Adrenal gland (tissue), 9 donors: ENCODE measurements at regions not wholly inside any gene's neighbourhood (a gene's known extent, or its start where the extent isn't known, plus 50 kb on each side); places are given as distances from the start of the nearest gene placed in this dataset.

ENCODE experiments used
- DNase-seq, 7 donors: peaks; one replicate each; pipeline ENCODE4 v3.0.0-alpha.2; 2019 to 2020
- H3K27ac ChIP-seq, 5 donors: fragments of 200-600 bp; sonication (generic) in 4 of 5; 1 replicate in 3 of 5; 2 replicates in 2 of 5; pipeline versions ENCODE4 v1.5.1 to v1.8.0; 2016 to 2020; ENCODE audit warnings: mild to moderate bottlenecking in 1 of 5
- H3K27me3 ChIP-seq: fragments of 200-600 bp; 2 replicates; pipeline ENCODE4 v1.8.0; 2021
- H3K36me3 ChIP-seq, 2 donors: fragments of 200-600 bp; replicated peaks in 1 of 2; 1 replicate in 1 of 2; 2 replicates in 1 of 2; pipeline versions ENCODE4 v1.5.1 to v1.8.0; 2018 to 2022
- H3K4me1 ChIP-seq, 2 donors: fragments of 200-600 bp; replicated peaks in 1 of 2; 1 replicate in 1 of 2; 2 replicates in 1 of 2; pipeline versions ENCODE4 v1.5.1 to v1.8.0; 2018 to 2021
- H3K4me3 ChIP-seq, 4 donors: fragments of 200-600 bp; sonication (generic) in 3 of 4; one replicate each; pipeline ENCODE4 v1.5.1; 2016 to 2018
- H3K9me3 ChIP-seq, 3 donors: fragments of 200-600 bp; sonication (generic) in 1 of 3; replicated peaks in 1 of 3; 1 replicate in 2 of 3; 2 replicates in 1 of 3; pipeline versions ENCODE4 v1.5.1 to v1.8.0; 2016 to 2021
- CTCF ChIP-seq, 6 experiments: fragments of 450-650 bp in 4 of 6; fragments of 200-600 bp in 2 of 6; sonication (generic) in 1 of 6; IDR thresholded peaks; 1 replicate in 5 of 6; 2 replicates in 1 of 6; pipeline versions ENCODE4 v1.5.1 to v1.8.0; 2016 to 2021; ENCODE audit warnings: antibody characterized with exemption in 6 of 6, mild to moderate bottlenecking in 2 of 6, moderate library complexity in 1 of 6
- POLR2A ChIP-seq, 2 donors: fragments of 450-650 bp; IDR thresholded peaks; one replicate each; pipeline ENCODE4 v1.6.1; 2017; ENCODE audit warnings: antibody characterized with exemption in 2 of 2, mild to moderate bottlenecking in 2 of 2, moderate library complexity in 1 of 2
- WGBS, 4 donors: extraction: QIAGEN DNeasy Blood & Tissue Kit in 2 of 4; methylation state at CpG; one replicate each; pipeline versions ENCODE4 v1.1.5 to v1.1.7; 2013 to 2017; 5-methylcytosine and 5-hydroxymethylcytosine counted together
- intact Hi-C, 2 donors: fragments of 100-400 bp; cut with DNase I; formaldehyde crosslinking; loops; one replicate each; pipeline versions ENCODE4 v1.14.1 to v1.15.0; 2022 to 2023
- donor health status: healthy with polysubstance abuse.
- donor health status: Bipolar disorder and iron deficiency.
- donor health status: DM: yes; HTN: yes; CAD: no.
- donor health status: DM: no; HTN: no; CAD: no.
- donor health status: DM: no; HTN: no; CAD: no.

- intact Hi-C loops: no loop called here
- Histone ChIP-seq H3K4me1 (no peaks in the 10 kb centered on the region), H3K9me3 (no peaks in the 10 kb centered on the region), H3K27me3 (no peaks in the 10 kb centered on the region), H3K27ac (no peak overlapping the region), H3K4me3 (no peak overlapping the region), H3K36me3 (no peaks in the 10 kb centered on the region)
- WGBS, 4 donors: 66 to 85% (median 79%) methylated on average over 4 of the region's 4 CpGs
- TF ChIP-seq CTCF (IDR thresholded peaks at IDR 0.05) (no peak), POLR2A (IDR thresholded peaks at IDR 0.05) (no peak)
- no peak for DNase-seq
These were observed 101.5 kb upstream of the MARCKS start for GRCh38 chr6:113755449-113756289.

GRCh38 chr6:113756290-113756665, 100.9 kb upstream of the MARCKS start:
- Histone ChIP-seq H3K9me3 (no peaks in the 10 kb centered on the region), H3K4me1 (no peaks in the 10 kb centered on the region), H3K27ac (no peak overlapping the region), H3K27me3 (no peaks in the 10 kb centered on the region), H3K4me3 (no peak overlapping the region), H3K36me3 (no peaks in the 10 kb centered on the region)
- TF ChIP-seq POLR2A (IDR thresholded peaks at IDR 0.05) (no peak), CTCF (IDR thresholded peaks at IDR 0.05) (no peak)
- DNase-seq: no peak
- intact Hi-C loops: no loop called here
- 81 to 90% (median 87%) methylated on average over 2 of the region's 2 CpGs for WGBS, 4 donors

- Histone ChIP-seq H3K4me1 (no peaks in the 10 kb centered on the region), H3K27me3 (no peaks in the 10 kb centered on the region), H3K9me3 (no peaks in the 10 kb centered on the region), H3K4me3 (no peak overlapping the region), H3K27ac (no peak overlapping the region), H3K36me3 (no peaks in the 10 kb centered on the region)
- intact Hi-C loops: no loop called here
- no peak for TF ChIP-seq CTCF (IDR thresholded peaks at IDR 0.05)
- TF ChIP-seq POLR2A (IDR thresholded peaks at IDR 0.05): no peak
- WGBS, 4 donors: 74 to 80% (median 76%) methylated on average over 7 of the region's 7 CpGs
- DNase-seq: no peak
These were observed 98.9 kb upstream of the MARCKS start for GRCh38 chr6:113758214-113758613.

- H3K27ac ChIP-seq: peak overlapping the region in 2 of 5 donors; percentile 10 to 17
- H3K36me3 ChIP-seq: no peaks in the 10 kb centered on the region
- no peak overlapping the region for H3K4me3 ChIP-seq
- TF ChIP-seq CTCF (IDR thresholded peaks at IDR 0.05): no peak
- no peak for TF ChIP-seq POLR2A (IDR thresholded peaks at IDR 0.05)
- DNase-seq: no peak
- WGBS, 4 donors: 57 to 75% (median 62%) methylated on average over 1 of the region's 1 CpG
- no peaks in the 10 kb centered on the region for H3K4me1 ChIP-seq
- H3K27me3 ChIP-seq: no peaks in the 10 kb centered on the region
- intact Hi-C loops: no loop called here
- no peaks in the 10 kb centered on the region for H3K9me3 ChIP-seq
These were observed 98.1 kb upstream of the MARCKS start for GRCh38 chr6:113758826-113759574.
